ENCODE measurements at regions not wholly inside any gene's neighbourhood (a gene's known extent, or its start where the extent isn't known, plus 50 kb on each side); places are given as distances from the start of the nearest gene placed in this dataset.
"Not testable (repeated sequence)": the region's sequence is repeated elsewhere in the genome, so short reads cannot be mapped to it uniquely, and the experiment has no call there.

DNA sequence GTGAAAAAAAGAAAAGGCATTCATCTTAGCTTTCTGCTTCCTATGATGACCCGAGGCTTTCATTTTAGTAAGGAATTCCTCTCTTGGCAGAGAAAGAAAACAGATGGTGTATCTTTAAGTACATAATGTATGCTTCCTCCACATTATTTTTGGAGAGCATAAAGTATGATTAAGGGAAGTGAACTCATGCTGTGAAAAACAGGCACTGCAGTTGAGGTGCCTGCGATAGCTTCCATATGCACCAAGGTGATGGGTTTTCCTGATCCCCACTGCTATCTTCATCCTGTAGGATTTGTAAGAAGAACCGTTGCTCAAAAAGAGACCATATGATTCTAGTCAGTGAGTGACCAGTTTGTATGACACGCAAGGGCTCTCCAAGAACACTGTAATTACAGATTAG is 411.5 kb upstream of the MCTP2 start:
- ATAC-seq, result no peak

DNA sequence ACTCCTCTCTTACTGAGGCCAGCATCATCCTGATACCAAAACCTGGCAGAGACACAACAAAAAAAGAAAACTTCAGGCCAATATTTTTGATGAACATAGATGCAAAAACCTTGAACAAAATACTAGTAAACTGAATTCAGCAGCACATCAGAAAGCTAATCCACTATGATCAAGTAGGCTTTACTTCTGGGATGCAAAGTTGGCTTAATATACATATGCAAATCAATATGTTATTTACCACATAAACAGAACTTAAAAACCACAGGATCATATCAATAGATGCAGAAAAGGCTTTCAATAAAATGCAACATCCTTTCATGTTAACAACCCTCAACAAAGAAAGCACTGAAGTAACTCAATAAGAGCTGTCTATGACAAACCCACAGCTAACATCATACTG is 414.5 kb upstream of the MCTP2 start:
- no peak for ATAC-seq

DNA sequence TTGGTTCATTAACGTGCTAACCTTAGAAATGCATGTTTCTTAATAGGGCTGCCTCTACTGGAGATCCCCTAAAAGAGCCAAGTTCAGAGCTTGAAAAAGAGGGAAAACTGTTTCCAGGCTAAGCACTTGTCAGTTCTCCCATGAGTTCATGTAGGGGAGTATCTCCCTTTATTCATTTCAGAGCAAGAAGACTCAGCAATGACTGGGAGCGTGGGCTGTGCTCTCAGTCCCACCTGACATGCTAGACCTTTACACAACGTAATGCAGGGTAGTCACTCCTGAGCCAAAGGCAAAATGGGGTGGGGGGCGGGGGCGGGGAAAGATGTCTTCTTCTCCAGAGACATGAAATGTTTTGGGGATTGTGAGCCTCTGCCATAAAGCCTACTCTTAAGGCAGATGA is 420.1 kb upstream of the MCTP2 start:
- no peak for ATAC-seq

DNA sequence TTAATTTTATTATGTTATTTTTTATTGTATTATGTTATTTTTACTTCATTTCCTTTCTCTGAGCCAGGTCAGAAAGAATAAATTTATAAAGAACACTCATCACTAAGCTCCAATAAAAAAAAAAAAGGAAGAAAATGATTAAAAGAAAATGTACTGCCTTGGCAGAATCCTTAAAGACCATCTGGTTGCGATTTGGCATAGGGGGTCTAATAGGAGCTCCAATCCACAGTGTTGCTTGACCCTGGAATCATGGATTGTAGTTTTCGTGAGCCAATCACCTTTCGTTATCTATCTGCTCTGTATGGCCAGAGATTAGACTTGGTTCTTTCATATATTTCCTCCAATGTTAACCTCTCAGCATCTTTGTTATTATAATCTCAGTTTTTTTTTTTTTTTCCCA is 421.8 kb upstream of the MCTP2 start:
- ATAC-seq, result no peak

DNA sequence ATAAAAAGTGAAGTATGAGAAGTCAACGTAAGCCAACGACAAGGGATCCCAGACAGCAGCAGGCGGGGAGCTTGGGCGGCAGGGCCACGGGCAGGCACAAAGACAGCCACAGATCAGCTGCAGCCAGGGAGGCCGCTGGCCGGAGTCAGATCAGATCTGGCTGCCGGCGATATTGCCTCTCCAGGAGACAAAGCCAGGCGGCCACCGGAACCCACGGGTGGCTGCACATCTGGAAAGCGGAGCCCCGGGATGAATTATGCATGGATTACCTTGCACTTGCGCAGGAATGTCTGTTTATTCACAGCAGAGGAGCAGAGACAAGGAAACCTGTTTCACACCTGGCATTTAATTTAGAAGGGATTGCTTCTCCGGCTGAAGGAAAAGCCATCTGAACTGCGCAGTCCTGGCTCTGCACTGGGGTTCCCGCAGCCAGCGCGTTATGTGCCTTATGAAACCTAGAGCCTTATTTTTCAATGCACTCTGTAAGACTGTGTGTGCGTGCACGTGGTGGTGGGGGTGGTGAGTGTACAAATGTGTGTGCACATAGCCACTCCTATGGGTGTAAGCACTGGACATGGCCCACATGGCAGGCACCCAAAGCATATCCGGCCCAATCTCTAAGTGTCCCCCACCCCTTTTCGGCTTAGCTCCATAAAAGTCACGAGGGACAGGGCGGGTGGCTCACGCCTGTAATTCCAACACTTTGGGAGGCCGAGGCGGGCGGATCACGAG is 427.8 kb upstream of the MCTP2 start:
- ATAC-seq, result peak; percentile 28

DNA sequence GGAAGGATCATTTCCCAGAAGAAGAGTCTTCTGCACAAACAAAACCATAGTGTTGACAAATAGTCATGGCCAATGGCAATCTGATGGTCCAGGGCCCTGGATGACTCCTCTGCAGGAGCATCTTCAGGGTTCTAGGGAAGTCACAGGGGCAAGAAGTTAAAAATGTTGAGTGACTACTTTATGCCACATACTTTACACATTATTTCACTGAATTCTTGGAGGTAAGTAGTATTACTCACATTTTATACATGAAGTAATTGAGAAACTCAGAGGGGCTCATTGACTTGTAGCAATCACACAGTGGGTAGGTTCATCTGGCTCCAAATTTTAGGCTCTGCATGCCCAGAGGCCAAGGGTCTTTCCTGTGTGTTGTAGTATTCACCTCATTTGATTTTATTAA is 430.2 kb upstream of the MCTP2 start:
- ATAC-seq, result no peak

DNA sequence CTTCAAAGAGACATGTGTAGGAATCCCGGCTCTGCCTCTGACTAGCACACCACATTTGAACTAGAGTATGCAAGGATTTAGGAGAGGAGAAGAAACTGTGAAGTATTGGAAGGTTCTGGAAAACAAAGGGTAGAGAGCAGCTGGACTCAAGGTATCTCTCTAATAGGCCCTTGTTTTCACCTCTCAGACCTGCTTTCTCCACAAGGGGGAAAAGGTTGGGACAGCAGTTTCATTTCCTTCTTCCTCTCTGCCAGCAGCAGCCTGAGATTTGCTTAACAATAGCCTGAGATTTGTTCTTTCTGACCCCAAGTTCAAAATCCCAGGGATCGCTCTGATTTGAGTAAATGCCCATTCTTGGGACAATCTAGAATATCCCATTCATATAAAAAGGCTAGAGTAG is 430.6 kb upstream of the MCTP2 start:
- no peak for ATAC-seq

DNA sequence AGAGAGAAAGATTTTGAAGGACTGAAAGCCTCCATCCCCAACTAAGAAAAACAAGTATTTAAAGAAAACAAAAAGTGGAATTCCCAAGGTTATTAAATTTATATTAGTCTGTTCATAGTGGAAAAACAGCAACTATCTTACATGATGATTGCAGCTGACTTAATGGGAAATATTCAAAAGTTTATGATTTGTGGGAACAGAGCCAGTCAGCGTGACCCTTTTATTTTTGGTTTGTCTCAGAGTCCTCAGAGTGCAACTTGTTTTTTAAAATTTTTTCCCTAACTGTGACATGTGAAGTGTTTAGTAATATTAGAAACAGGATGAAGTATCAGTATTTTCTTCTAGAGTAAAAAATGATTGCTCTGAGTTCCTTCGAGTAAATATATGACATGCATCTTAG is 441.9 kb upstream of the MCTP2 start:
- no peak for ATAC-seq

DNA sequence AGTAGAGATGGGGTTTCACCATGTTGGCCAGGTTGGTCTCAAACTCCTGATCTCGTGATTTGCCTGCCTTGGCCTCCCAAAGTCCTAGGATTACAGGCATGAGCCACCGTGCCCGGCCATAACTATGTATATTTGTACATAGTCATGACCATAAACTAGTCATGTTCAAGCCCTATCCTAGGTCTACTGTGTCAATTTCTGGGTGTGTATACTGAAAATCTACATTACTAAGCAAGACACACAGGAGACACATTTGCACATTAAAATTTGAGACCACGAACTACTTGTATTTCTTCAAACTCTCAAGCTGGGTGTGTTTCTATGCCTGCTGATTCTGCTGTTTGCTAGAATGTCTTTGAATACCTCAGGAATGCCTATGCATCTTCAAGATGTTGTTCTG is 451.3 kb upstream of the MCTP2 start:
- ATAC-seq, result no peak

DNA sequence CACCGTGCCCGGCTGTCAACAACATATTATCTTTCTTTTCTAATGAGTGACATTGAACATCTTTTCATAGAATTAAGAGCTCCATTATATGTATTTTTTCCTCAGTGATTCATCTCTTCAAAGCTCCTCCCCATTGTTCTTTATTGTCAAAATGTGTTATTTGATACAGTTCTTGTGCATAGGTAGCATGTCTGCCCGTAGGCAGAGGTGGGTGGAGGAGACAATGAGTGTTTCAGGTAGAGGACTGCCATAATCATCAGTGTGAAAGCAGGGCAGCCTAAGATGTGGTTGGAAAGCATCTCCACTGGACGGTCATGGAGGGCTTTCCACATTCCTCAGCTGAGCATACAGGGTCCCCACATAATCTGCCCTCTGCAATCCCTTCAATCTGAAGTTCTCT is 452.0 kb upstream of the MCTP2 start:
- ATAC-seq, result no peak

DNA sequence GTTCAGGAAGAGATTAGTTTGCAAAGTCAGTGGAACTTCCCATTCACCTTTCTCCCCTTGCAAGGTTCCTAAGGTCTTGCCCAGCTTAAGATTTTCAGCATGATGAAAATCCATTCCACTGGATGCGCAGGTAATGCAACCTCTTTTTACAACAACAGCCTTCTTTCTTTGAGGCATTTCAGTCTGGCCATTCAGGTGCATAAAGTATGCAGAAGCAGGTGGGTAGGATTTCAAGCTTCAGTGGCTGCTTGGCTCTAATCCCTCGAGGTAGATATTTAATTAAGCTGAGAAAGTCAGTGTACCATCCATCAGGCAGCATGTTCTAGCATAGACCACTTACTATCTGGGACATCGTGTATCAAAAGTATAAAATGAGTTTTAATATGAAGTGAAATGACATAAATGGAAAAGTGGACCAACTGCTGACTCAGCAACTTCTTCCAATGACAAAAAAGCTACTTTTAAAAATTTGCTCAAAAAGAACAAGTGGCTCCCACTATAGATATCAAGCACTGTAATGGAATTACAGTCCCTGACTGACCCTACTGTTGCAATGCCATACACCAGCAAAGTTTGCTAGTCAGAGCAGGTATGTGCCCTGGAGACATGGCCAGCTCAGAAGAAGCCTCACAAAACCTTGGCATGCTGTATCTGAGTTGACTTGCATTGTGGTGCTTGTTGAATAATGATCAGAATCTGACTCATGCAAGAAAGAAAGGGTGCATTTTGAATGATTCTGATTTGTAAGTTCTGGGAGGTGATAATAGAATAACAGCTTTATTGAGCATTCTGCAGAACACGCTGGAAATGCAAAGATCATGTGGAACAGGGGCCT is 459.9 kb upstream of the MCTP2 start:
- peak; percentile 97 for ATAC-seq

DNA sequence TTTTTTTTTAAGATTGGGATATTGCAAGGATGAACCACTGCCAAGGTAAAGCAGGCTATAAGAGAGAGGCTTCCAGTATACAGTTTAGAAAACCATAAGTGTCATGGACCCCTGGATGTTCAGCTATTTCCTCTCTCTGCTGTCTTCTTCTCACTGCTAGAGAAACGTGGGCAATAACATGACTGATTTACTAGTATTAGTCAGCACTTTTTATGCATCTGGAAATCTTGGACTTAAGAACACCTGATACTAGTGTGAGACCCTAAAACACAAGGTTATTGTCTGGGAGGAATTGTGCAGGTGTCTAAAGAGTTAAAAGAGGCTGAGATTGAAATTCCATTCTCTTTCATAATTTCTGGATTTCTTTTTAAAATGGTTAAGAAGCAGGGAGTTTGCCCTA is 460.6 kb upstream of the MCTP2 start:
- no peak for ATAC-seq

DNA sequence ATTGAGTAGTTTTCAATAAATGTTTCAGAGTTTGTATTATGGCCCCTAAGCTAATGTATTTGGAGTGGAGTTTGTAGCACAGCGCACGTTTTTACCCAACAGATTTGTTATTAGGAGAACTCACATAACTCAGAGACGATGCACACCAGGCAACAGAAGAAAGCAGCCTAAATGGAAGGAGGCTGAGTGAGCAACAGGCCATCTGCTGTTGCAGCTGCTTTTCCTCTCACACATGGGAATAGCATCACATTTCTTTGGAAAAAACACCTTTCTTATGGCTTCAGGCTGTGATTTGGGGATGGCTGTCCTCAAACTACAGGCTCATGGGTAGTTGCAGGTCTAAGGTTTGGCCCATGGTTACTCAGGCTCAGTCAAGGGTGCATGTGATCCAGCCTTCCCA is 469.3 kb upstream of the MCTP2 start:
- no peak for ATAC-seq

DNA sequence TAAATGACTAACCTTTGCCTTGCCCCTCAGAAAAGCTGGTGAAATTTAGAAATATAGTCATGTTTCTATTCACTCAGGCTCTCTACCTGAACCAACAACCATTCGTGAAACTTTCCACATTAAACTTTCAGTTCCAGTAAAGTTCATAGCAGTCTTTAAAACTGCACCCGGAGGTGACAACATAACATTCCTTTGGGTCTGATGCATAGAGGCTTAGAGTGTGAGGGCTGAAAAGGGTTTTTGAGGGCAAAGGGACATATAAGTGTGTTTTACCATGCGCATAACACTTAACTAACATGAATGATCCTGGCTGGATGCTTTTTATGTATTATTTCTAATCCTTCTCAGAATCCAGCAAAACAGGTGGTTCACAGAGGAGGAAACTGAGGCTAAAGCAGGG is 471.7 kb upstream of the MCTP2 start:
- peak; percentile 48 for ATAC-seq

DNA sequence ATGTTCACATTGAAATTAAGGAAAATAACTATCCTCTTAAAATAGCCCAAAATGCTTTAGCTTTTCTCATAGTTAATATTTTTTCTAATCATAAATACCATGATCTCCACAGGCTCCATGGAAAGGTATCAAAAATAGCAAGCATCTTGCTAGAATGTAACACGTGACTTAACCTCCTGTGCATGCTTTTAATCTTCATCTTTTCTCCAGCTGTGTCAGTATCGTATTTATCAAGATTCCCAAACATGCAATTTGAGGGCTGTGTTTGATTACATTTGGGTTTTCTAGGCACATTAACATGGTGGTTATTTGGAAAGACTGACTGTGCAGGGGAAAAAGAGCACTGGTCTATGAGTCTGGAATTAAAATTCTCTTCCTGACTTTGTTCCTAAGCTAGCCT is 472.5 kb upstream of the MCTP2 start:
- no peak for ATAC-seq

DNA sequence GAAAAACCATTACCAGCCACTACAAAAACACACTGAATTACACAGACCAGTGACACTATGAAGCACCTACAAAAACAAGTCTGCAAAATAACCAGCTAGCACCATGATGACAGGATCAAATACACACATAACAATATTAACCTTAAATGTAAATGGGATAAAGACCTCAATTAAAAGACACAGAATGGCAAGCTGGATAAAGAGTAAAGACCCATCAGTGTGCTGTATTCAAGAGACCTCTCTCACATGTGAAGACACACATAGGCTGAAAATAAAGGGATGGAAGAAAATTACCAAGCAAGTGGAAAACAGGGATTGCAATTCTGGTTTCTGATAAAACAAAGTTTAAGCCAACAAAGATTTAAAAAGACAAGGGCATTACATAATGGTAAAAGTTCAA is 482.7 kb upstream of the MCTP2 start:
- ATAC-seq, result no peak

DNA sequence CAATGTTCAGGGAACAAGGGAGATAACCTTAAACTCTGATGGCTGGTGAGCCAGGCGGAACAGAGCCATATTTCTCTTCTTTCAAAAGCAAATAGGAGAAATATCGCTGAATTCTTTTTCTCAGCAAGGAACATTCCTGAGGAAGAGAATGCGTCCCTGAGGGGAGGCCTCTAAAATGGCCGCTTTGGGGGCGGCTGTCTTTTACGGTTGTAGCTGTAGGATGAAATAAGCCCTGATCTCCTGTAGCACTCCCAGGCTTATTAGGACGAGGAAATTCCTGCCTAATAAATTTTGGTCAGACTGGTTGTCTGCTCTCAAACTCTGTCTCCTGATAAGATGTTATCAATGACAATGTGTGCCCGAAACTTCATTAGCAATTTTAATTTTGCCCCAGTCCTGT is 496.4 kb upstream of the MCTP2 start:
- not testable (repeated sequence) for ATAC-seq

DNA sequence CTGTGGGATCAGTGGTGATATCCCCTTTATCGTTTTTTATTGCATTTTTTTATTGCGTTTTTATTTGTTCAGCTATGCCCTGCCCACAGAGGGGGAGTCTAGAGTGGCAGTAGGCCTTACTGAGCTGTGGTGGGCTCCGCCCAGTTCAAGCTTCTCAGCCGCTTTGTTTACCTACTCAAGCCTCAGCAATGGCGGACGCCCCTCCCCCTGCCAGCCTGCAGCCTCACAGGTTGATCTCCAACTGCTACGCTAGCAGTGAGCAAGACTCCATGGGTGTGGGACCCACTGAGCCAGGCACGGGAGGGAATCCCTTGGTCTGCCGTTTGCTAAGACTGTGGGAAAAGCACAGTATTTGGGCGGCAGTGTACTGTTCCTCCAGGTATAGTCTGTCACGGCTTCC is 500.6 kb upstream of the MCTP2 start:
- ATAC-seq, result no peak

DNA sequence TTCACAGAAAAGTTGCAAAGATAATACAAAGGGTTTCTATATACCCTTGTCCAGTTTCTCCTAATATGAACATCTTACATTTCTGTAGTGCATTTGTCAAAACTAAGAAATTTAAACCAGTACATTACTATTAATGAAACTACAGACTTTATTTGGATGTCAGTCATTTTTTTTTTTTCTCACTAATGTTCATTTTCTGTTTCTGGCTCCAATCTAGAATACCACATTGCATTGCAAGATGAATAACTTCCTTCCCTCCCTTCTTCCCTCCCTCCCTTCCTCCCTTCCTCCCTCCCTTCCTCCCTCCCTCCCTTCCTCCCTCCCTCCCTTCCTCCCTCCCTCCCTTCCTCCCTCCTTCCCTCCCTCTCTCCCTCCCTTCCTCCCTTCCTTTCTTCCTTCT is 509.2 kb upstream of the MCTP2 start:
- no peak for ATAC-seq

DNA sequence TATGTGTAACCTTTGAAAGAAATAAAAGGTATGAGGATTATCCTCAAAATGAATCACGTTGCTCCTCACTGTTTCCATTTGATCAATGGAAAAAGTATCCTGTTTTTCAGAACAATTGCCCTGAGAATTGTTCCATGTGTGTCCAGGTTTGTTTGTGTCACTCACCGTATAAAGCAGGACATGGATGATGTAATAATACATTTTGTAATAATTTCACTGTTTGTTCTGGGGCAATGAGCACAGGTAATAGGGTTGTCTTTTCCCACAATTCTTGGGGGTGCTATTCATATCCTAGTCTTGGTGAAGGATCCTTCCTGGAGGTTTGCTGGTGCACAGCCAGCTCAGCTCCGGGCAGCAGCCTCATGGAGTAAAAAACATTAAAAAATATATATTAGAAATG is 510.8 kb upstream of the MCTP2 start:
- no peak for ATAC-seq

DNA sequence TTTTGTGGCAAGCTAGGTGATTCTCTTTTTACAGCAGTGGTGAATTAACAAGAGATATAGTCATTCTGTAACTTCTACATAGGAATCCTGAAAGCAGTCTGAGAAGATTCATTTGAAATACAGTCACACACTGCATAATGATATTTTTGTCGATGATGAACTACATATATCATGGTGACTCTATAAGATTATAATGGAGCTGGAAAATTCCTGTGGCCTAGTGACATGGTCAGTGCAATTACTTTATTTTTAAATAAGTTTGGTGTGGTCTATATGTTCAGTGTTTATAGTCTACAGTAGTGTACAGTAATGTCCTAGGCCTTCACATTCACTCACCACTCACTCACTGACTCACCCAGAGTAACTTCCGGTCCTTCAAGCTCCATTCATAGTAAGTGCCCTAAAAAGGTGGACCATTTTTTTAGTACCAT is 511.4 kb upstream of the MCTP2 start:
- no peak for ATAC-seq

DNA sequence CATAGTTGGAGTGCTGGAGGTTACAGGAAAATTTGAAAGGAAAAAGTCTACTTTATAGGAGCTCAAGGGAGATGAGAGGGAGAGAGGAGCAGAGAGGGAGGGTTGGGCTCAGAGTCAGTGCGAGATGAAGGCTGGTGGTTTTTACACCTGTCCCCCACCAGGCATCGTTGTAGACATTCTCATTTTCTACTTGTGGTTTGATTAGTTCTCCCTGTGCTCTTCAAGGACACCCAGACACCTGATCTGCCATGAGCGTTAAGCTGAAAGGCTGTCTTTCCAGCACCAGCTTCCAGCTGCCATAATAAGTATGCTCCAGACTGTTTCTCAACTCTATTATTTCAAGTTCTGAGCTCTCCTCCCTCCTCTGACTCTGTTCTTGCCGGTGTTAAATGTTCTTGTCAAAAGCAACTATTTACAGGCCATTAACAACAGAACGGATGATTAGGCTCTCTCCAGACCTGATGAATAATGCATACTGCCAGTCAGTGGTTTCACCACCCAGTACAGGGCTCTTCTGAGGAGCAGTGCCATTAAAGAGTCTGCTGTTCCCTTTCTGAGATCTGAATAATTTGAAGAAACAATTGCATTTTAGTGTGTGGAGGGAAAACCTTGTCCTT is 514.6 kb upstream of the MCTP2 start:
- peak; percentile 26 for ATAC-seq

DNA sequence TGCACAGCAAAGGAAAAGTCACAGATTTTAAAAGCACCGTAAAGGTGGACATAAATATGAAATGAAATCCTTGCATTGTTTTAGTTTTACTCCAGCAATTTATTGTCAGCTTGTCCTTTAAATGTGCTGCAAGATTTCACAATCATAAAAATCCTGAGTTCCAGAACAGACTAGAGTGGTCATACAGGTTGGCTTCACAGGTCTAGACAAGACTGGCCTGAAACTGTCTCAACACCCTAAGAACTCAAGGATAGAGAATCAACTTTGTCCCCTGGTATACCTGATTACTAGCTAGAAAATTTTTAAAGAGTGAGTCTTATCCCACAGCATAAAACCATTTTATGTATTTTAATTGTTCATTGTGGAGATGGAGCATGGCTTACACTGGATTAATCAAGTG is 521.7 kb upstream of the MCTP2 start:
- peak; percentile 99 for ATAC-seq

All from esophagus mucosa (tissue), 1 donor.